CD1c-positive myeloid dendritic cell (primary cell): ENCODE measurements at regions not wholly inside any gene's neighbourhood (a gene's known extent, or its start where the extent isn't known, plus 50 kb on each side); places are given as distances from the start of the nearest gene placed in this dataset.
A peak's percentile ranks its signal among the peaks of the same experiment; 100 is the strongest.

Experiments used
- DNase-seq: peaks from one replicate; pipeline ENCODE4 v3.0.0-alpha.2; 2016; ENCODE audit errors: extremely low spot score

DNA sequence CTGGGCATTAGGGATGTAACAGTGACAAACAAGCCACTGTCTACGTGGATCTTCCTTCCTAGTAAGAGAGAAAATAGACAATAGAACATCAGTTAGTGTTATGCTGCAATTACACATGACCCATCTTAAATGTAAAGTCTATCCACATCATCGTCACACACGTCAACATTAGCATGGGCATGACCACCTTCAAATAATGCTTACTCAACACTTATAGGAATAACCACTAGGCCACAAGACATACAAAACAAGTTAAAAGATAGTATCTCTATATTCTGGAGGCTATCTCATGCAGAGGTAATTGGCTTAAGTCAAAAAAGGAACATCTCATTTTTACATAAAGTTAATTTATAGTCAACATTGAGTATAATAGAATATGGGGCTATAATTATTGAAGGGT, 156.5 kb downstream of the MOXD1 start:
- no peak for DNase-seq

DNA sequence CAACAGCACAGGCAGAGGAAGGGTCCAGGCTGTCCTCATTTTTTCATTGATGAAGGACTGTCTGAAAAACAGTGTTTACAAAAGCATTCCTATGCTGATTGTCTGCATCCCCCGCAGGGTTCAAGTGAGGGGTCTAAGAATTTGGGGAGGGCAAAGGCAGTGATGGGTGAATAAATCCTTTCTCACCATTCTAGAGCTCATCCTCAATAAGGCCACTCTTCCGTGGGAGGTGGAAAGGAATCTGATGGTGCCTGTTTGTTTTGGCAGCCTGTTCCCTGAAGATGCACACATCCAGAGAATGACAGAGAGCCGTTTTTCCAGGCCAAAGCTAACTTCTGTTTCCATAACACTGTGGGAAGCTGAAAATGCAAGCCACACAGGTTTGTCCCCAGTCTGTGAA, 164.5 kb downstream of the MOXD1 start:
- no peak for DNase-seq

DNA sequence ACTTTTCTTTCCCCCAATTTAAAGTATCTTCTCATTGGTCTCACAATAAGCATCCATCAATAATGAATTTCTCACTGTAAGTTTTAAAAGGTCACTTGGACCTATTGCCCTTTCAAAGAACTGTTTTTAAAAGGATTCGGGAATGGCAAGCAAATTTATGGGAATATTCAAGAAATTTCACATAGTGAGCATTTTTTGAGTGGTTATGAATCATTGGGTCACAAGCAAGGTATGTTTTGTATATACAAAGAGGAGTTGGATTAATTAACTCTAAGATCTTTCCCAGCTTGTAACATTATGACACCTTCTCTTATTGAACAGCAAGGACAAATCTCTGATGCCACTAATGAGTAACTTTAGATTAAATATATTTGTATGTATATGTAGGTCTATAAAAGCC, 165.0 kb downstream of the MOXD1 start:
- no peak for DNase-seq

DNA sequence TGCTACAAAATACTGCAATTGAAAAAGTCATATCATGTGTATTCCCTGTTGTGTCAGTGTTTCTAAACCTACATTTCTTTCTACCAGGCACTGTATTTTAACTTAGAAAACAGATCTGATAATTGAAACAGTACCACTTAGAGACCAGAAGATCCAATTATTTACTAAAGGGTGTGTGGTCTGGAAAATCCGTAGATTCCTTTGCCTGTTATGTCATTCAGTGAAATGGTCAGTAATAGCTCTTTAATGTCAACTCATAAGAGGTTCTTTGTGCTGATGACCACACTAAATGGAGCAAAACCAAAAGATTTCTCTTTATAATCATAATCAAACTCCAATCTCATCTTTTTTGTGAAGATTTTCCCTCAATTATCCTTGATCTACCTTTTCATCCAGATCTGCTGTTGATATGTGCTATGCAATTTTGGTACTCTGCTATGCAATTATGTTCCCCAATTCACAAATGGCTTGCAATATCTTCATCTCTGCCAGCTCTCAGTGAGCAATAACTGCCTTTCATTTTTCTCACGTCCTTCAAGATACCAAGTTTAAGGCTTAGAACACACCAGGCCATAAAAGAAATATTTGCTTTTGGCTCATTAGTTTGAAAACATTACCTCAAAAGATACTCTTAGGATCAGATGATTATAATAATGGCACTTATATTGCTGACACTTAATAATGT, 165.5 kb downstream of the MOXD1 start:
- DNase-seq = no peak

DNA sequence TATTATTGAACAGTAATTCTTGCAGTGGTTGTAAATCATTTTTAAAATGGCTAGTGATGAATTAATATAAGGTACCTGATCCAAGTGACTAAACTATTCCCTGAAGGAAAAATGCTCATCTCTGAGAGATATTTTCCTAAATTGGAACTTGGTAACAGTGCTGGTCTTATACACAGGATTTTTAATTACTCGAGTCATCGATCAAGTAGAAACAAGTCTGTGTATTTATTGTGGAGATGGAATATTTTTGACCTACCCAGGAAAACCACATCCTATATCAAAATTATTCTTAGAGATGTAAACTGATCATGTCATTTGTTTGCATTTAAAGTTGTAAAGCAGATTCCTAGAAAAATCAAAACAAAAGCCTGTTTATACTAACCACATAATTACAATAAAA, 166.9 kb downstream of the MOXD1 start:
- no peak for DNase-seq

DNA sequence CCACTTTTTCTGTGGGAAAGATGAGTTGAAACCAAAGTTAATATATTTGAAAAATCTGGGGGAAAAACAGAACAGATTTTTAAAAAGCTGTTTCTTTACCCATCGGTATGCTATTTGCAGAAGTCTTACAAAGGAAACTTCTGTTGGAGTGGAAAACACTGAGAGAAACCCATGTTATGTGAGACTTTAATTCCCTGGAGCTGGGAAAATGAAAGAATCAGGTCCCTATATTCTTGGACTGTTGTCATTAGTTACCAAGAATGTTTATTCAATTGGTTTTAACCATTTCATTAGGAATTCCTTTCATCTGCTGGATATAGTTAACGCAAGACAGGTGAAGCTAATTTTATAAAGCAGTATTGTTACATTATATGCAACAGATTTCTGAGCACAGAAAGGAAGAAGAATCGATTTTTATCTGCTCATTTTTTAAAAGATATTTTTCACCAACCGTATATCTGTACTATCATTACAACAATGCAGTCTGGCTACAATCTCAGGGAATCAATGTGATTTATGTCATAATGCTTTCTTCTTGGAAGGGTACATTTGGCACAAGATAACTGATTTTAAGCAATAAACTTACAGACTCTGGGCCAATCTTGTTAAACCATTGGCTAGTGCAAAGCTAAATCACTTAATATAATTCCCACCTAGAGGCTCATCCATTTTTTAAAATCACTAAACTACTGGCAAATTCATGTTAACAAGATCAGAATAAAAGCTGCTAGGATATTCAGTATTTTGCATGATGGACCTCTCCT, 170.0 kb downstream of the MOXD1 start:
- DNase-seq = no peak

DNA sequence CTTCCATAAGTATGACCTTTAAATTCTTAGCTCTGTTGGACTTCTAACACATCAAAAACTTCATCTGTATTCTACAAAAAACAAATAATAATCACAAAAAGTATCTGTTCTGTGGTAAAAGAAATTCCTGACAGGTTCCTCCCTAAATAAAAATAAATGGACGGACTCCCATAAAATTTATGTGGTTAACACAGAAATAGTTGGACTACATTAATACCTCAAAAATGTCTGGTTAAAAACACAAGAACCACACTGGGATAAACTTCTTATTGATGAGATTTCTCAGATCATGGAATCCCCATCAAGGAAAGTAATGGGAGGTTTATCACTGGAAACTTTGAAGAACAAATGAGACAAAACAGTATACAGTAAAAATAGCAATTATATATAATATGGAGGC, 172.4 kb downstream of the MOXD1 start:
- no peak for DNase-seq

DNA sequence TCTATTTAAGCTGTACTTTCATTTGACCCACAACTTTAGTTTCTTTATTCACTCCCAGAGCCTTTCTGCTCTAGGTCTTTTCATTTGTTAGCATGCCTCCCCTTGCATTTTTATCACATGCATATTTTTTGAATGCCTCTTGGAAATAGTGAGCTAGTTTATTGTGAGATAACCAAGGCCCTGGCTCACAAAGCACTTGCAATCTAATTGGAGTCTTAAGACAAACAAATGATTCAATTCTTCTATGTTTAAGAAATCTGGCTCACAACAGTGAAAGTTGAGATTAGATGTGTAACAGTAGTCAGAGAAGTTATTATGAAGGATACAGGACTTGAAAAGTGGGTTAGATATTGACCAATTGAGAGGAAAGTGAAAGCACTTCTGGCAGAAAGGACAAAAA, 173.4 kb downstream of the MOXD1 start:
- no peak for DNase-seq

DNA sequence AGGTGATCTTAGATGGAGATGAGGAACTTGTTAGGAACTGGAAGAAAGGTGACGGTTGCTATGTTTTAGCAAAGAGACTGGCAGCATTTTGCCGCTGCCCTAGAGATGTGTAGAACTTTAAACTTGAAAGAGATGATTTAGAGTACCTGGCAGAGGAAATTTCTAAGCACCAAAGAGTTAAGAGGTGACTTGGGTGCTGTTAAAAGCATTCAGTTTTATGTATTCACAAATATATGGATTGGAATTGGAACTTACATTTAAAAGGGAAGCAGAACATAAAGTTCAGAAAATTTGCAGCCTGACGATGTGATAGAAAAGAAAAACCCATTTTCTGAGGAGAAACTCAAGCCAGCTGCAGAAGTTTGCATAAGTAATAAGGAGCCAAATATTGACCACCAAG, 176.3 kb downstream of the MOXD1 start:
- no peak for DNase-seq

DNA sequence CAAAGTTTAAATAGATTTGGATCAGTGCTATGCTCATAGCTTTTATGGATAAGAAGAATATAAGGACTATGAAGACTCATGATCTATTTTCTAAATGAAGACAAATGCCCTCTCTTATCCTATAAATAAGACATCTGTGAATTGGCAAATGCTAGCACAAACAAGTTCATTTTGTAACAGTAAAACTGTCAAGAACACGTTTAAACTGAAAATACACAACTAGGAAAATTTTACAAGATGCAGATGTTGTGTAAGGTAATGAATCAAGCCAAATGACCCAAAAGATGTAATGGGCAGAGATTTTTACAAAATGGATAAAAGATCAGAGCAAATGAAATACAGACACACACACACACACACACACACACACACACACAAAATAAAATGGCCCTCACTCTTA, 180.5 kb downstream of the MOXD1 start:
- no peak for DNase-seq

DNA sequence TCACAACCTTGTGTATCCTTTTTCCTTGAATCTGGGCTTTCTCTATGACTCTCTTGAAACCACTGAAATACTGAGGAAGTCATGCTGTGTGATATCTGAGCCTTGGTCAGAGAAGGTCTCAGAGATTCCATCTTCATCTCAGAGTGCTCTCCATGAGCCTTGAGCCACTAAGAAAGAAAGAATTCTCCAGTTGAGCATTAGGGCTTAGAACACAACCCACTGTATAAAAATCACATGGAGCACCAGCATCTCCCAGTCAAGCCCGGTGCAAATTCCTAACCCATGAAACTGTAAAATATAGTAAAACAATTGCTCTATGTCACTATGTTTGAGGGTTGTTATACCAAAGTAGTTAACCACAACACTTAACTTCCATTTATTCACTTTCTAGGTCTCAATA, 181.4 kb downstream of the MOXD1 start:
- DNase-seq = no peak

DNA sequence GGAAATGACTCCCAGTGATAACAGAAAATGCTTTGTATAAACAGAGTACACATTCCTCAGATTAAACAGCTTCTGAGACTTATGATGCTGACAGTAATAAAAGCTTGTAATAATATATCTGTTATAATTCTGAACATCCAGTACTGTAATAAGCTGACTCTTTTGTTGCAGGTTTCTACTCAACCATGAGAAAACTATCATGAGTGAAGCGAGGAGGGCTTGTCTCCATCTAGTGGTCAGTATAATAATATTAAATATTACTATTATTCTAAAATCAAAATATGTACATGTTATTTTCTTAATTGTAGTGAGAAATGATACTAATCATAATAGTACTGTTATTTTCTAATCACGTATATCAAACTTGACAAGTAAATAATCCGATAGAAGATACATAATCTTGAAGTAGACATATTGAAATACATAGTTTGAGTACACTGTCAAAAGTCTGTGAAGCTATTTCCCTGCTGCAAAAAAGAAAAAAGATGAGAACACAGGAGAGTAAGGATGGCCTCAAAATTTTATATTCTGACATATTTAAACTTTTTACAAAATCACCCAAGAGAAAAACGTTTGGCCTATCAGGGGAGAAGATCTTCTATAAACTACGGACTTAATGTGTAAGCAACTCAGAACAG, 183.1 kb downstream of the MOXD1 start:
- peak; percentile 15 for DNase-seq

DNA sequence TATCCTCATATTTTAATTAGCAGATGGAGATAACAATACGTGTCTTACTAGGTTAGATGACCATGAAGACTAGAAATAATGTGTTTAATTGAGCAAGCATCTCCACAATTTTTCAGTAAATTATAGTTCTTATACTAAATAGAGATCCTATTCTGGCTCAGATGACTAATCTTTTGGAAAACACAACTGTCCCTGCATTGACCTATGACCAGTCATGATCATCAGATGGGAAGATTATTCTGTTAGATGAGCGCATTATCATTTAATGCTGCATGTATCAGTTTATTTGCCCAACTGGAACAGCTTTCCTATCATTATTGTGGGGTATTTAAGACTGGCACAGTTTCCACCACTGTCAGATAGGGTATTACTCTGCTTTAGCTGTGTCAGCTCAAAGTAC, 185.5 kb downstream of the MOXD1 start:
- DNase-seq = no peak

DNA sequence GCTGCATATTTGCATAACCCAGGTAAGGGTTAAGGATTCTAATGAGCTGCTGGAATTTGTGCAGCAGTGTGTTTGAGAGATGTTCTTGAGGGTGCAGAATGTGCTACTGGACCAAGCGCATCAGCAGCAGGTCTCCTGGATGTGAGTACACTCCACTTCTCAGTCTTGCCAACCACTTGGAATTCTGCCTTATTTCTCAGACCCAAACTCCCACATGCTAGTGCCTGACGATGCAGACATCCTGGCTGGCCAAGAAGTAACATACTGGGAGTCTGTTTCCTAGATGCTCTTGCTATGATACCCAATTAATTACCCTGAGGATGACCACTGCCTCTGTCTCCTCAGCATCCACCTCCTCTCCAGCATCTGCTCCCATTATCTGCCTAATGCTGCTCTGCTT, 186.6 kb downstream of the MOXD1 start:
- DNase-seq = no peak

DNA sequence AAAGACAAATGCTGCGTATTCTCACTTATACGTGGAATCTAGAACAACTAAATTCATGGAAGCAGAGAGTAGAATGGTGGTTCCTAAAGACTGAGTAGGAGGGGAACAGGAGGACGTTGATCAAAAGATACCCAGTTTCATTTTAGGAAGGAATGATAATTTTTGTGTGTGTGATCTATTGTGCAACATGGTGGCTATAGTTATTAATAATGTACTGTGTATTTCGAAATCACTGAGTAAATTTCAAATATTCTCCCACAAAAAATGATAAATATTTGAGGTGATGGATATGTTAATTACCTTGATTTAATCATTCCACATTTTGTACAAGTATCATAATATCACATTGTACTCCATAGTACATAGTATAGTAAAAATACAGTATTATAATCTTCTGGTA, 187.5 kb downstream of the MOXD1 start:
- no peak for DNase-seq

DNA sequence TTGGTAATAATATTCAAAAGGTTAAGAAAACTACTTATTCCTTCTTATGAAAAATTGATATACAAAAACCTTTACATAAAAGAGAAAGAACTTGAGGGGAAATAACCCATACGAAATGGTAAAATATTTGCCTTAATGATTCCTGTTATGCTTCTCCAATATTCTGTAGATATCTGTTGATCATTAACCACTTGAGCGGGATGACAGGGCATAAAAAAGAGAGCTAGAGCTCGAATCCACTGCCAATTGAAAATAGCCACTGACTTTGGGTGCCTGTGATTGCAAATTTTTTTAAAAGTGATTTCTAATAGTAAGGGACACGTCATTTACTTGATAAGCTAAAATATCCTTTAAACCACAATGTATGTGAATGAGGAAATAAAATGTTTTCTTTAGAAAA, 188.1 kb downstream of the MOXD1 start:
- no peak for DNase-seq

DNA sequence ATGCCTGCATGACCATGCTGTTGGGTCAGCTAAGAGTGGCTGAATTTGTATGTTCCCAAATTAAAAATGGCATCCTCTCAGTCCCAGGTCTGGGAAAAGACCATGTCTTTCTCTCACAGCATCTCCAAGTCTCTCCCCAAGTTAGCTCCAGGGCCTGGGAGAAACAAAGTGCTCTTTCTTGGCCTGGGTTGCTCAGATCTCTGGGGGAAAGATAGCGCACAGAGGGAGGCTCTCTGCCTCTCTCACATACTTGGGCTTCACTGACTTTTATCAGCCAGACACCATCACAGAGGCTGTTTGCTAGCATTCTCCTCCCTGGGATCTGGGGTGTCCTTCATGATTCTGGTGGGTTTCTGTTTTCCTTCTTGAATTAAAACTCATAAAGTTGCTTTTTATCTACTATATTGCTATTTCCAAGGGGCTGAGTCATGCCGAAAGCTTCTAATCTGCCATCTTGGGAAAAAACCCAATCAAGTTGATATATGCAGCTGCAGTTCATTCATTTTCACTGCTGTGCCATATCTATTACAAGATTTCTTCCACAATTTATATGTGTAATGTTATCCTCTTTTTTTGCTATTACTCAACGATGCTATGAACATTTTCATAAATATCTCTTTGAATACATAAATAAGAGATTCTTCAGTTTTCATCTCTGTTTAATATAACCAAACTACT, 190.2 kb downstream of the MOXD1 start:
- no peak for DNase-seq

DNA sequence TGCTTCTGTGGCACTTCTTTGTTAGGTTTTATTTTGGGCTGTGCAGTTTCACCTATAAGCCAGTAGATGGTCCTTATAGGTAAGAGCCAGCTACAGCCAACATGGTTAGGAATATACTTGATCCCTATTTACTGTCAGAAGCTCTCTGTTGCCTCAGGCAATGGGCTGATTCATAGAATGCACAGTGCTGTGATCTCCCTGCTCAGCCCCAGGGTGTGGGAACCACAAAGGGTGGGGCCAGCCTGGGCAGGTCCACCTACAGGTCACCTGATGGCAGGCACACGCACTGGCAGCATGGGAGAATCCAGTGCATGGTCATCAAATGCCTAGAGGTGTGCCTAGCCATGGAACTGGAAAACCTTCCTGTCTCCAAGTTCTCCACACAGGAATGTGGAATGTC, 191.9 kb downstream of the MOXD1 start:
- DNase-seq = no peak

DNA sequence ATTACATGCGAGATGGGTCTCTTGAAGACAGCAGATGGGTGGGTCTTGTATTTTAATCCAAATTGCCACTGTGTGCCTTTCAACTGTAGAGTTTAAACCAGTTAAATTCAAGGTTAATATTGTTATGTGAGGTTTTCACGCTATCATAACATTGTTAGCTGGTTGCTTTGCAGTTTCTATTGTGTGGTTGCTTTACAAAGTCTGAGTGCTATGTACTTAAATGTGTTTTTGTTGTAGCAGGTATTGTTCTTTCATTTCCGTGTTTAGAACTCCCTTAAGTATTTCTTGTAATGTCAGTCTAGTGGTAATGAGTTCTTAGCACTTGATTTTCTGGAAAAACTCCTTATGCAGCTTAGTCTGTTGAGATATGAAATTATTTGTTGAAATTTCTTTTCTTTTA, 193.3 kb downstream of the MOXD1 start:
- DNase-seq = no peak

DNA sequence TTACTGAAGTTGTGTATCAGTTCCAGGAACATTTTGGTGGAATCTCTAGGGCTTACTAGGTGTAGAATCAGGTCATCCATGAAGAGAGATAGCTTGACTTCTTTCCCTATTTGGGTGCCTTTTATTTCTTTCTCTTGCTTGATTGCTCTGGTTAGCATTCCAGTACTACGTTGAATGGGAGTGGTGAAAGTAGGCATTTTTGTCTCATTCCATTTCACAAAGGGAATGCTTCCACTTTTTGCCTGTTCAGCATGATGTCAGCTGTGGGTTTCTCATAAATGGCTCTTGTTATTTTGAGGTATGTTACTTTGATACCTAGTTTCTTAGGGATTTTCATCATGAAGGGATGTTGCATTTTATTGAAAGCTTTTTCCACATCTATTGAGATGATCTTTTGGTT, 195.3 kb downstream of the MOXD1 start:
- DNase-seq = no peak

DNA sequence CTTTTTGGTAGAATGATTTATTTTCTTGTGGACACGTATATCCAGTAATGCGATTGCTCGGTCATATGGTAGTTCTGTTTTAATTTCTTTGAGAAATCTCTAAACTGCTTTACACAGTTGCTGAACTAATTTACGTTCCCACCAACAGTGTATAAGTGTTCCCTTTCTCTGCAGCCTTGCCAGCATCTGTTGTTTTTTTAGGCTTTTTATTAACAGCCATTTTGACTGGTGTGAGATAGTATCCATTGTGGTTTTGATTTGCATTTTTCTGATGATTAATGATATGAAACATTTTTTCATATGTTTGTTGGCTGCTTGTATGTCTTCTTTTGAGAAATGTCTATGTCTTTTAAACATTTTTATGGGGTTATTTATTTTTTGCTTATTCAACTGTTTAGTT, 196.7 kb downstream of the MOXD1 start:
- no peak for DNase-seq

DNA sequence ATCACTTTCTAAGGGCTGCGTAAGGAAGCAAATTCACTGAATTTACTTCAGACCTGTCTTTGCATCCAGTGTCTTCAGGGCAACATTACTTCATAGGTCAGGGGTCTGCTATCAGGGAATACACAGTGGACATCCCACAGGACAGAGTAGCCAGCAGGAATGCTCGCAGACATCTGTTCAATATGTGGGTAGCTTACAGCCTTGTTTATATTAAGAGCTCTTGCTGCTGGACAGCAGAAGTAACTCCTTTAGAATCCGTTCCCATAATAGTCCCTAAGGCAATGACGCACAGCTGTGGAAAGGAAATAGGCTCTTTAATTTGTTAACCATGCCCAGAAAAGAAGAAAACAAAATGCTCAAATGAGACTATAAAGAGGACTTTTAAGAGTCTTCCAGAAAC, 198.7 kb downstream of the MOXD1 start:
- no peak for DNase-seq

DNA sequence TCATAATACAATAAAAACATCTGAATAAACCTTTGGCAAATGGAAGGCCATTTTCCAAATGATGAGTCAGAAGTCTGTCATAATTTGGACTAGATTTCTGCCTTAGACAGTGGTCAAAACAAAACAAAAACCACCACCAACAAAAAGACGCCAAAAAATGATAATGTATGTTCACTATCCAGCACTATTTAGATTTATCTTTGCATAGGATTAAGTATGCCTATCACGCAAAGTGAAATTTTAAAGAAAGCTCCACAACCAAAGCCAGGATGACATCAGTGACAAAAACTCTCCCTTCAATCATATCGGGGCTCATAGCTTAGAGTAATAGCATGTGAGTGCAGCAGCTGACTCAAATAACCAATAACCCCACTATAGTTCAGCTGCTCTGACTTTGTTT, 201.9 kb downstream of the MOXD1 start:
- no peak for DNase-seq
